H1 (cell line): ENCODE measurements at regions not wholly inside any gene's neighbourhood (a gene's known extent, or its start where the extent isn't known, plus 50 kb on each side); places are given as distances from the start of the nearest gene placed in this dataset.

Source experiments
- CTCF ChIA-PET: fragments of 300-600 bp; sonication (Branson Sonifier 250); formaldehyde crosslinking; loops from one replicate; lab custom pipeline; 2021; ENCODE audit not compliant: partially characterized antibody; lab: Charles Lee
- POLR2A ChIA-PET: fragments of 300-600 bp; sonication (Branson Sonifier 250); formaldehyde crosslinking; loops from one replicate; lab custom pipeline; 2021; ENCODE audit warnings: inconsistent platforms; ENCODE audit not compliant: partially characterized antibody; lab: Charles Lee
- DNase-seq, 2 experiments: peaks; one replicate each; pipeline versions ENCODE4 v3.0.0 to v3.0.0-alpha.2; 2010 to 2022; ENCODE audit warnings: low spot score in 2 of 2, low read depth in 1 of 2, mixed read lengths in 1 of 2
- FAIRE-seq: peaks from 2 replicates; lab custom pipeline; 2011; peaks lifted over from hg19 to GRCh38; lab: Jason Lieb, UNC
- H2AFZ ChIP-seq: 2 replicates; pipeline ENCODE4 v1.8.1; 2012; ENCODE audit warnings: low read length, inconsistent platforms
- H2AK5ac ChIP-seq: 2 replicates; pipeline ENCODE4 v1.6.1; 2013; ENCODE audit warnings: low read depth, low read length
- H2BK120ac ChIP-seq: replicated peaks from 2 replicates; pipeline ENCODE3; 2013; ENCODE audit warnings: low read depth, low read length, inconsistent platforms
- H2BK12ac ChIP-seq: 2 replicates; pipeline ENCODE4 v1.6.1; 2013; ENCODE audit warnings: low read depth, low read length
- H2BK15ac ChIP-seq: 2 replicates; pipeline ENCODE4 v1.6.1; 2013; ENCODE audit warnings: low read length
- H2BK20ac ChIP-seq: 2 replicates; pipeline ENCODE4 v1.6.1; 2013; ENCODE audit warnings: low read length
- H2BK5ac ChIP-seq: 2 replicates; pipeline ENCODE4 v1.6.1; 2013; ENCODE audit warnings: low read depth, low read length
- H3K14ac ChIP-seq: 2 replicates; pipeline ENCODE4 v1.6.1; 2013; ENCODE audit warnings: inconsistent platforms; ENCODE audit not compliant: insufficient read length
- H3K18ac ChIP-seq: 2 replicates; pipeline ENCODE4 v1.6.1; 2013; ENCODE audit warnings: low read length; ENCODE audit errors: extremely low read depth
- H3K23ac ChIP-seq: 2 replicates; pipeline ENCODE4 v1.6.1; 2013; ENCODE audit warnings: inconsistent platforms; ENCODE audit not compliant: insufficient read length
- H3K23me2 ChIP-seq: 2 replicates; pipeline ENCODE4 v1.6.1; 2013; ENCODE audit warnings: low read depth, low read length
- H3K27ac ChIP-seq: 2 replicates; pipeline ENCODE4 v1.6.1; 2011; ENCODE audit warnings: low read depth, low read length, inconsistent platforms
- H3K27me3 ChIP-seq, 4 experiments: replicated peaks in 1 of 4; 1 replicate in 1 of 4; 2 replicates in 3 of 4; pipeline versions ENCODE4 v1.6.1 to v1.8.1; 2011 to 2013; ENCODE audit warnings: low read length in 3 of 4, mild to moderate bottlenecking in 3 of 4, inconsistent platforms in 2 of 4, mixed read lengths in 2 of 4, moderate library complexity in 1 of 4; ENCODE audit not compliant: control insufficient read depth in 3 of 4, insufficient read depth in 3 of 4; ENCODE audit errors: extremely low read depth in 1 of 4
- H3K36me3 ChIP-seq, 4 experiments: 2 replicates each; pipeline versions ENCODE4 v1.6.1 to v1.8.1; 2011 to 2013; ENCODE audit warnings: mild to moderate bottlenecking in 4 of 4, low read length in 3 of 4, moderate library complexity in 2 of 4, control low read depth in 1 of 4, inconsistent platforms in 1 of 4; ENCODE audit not compliant: insufficient read depth in 4 of 4, control insufficient read depth in 2 of 4
- H3K4ac ChIP-seq: replicated peaks from 2 replicates; pipeline ENCODE3; 2013; ENCODE audit warnings: low read length, low read depth, mixed read lengths, inconsistent platforms; ENCODE audit not compliant: insufficient read length
- H3K4me1 ChIP-seq, 4 experiments: replicated peaks in 1 of 4; 1 replicate in 1 of 4; 2 replicates in 3 of 4; pipeline versions ENCODE4 v1.6.1 to v1.8.1; 2011 to 2013; ENCODE audit warnings: low read length in 3 of 4, inconsistent platforms in 2 of 4, mixed read lengths in 1 of 4; ENCODE audit not compliant: insufficient read depth in 4 of 4, control insufficient read depth in 3 of 4
- H3K4me2 ChIP-seq, 2 experiments: 2 replicates each; pipeline versions ENCODE4 v1.6.1 to v1.8.1; 2011 to 2013; ENCODE audit warnings: low read depth in 2 of 2, low read length in 2 of 2, control low read depth in 1 of 2, inconsistent platforms in 1 of 2, mild to moderate bottlenecking in 1 of 2; ENCODE audit not compliant: insufficient read depth in 1 of 2
- H3K4me3 ChIP-seq, 4 experiments: fragments of 200-600, 300-600 bp in 1 of 4; sonication (generic), shearing (Covaris generic), sonication (Bioruptor Twin) in 1 of 4; 2 replicates each; pipeline versions ENCODE4 v1.5.1 to v1.8.1; 2011 to 2016; ENCODE audit warnings: low read length in 4 of 4, low read depth in 3 of 4, control low read depth in 2 of 4, inconsistent platforms in 2 of 4, mild to moderate bottlenecking in 2 of 4, mixed read lengths in 1 of 4, moderate library complexity in 1 of 4; ENCODE audit not compliant: insufficient read depth in 2 of 4; ENCODE audit errors: extremely low read depth in 1 of 4
- H3K56ac ChIP-seq: replicated peaks from 2 replicates; pipeline ENCODE3; 2013; ENCODE audit warnings: low read depth, mild to moderate bottlenecking, mixed read lengths, low read length, inconsistent platforms; ENCODE audit not compliant: insufficient read length
- H3K79me1 ChIP-seq: 2 replicates; pipeline ENCODE4 v1.6.1; 2013; ENCODE audit warnings: low read depth, low read length, control low read depth
- H3K79me2 ChIP-seq, 2 experiments: 2 replicates each; pipeline versions ENCODE4 v1.6.1 to v1.8.1; 2012 to 2013; ENCODE audit warnings: low read length in 2 of 2, mild to moderate bottlenecking in 2 of 2, inconsistent platforms in 1 of 2; ENCODE audit not compliant: insufficient read depth in 2 of 2, control insufficient read depth in 1 of 2
- H3K9ac ChIP-seq, 4 experiments: replicated peaks in 1 of 4; 1 replicate in 1 of 4; 2 replicates in 3 of 4; pipeline versions ENCODE4 v1.6.1 to v1.8.1; 2011 to 2013; ENCODE audit warnings: low read depth in 3 of 4, low read length in 3 of 4, control low read depth in 2 of 4, mild to moderate bottlenecking in 2 of 4, moderate library complexity in 2 of 4, inconsistent platforms in 1 of 4; ENCODE audit errors: extremely low read depth in 1 of 4
- H3K9me3 ChIP-seq, 2 experiments: 2 replicates each; pipeline versions ENCODE4 v1.6.1 to v1.8.1; 2012 to 2013; ENCODE audit warnings: mild to moderate bottlenecking in 2 of 2, moderate library complexity in 2 of 2, control low read depth in 1 of 2, inconsistent platforms in 1 of 2, low read depth in 1 of 2, low read length in 1 of 2, mixed read lengths in 1 of 2; ENCODE audit not compliant: insufficient read depth in 2 of 2
- H4K20me1 ChIP-seq, 2 experiments: replicated peaks in 1 of 2; 2 replicates each; pipeline versions ENCODE3 to v1.8.1; 2011 to 2013; ENCODE audit warnings: inconsistent platforms in 2 of 2, low read length in 2 of 2, mild to moderate bottlenecking in 1 of 2; ENCODE audit not compliant: insufficient read depth in 2 of 2, control insufficient read depth in 1 of 2
- H4K5ac ChIP-seq: 2 replicates; pipeline ENCODE4 v1.6.1; 2013; ENCODE audit warnings: low read length, low read depth, mixed read lengths, inconsistent platforms; ENCODE audit not compliant: insufficient read length
- H4K8ac ChIP-seq: 2 replicates; pipeline ENCODE4 v1.8.0; 2013; ENCODE audit warnings: mild to moderate bottlenecking, moderate library complexity, low read length, inconsistent platforms; ENCODE audit not compliant: insufficient read depth; ENCODE audit errors: extremely low read depth
- H4K91ac ChIP-seq: replicated peaks from 2 replicates; pipeline ENCODE3; 2013; ENCODE audit warnings: low read length, mixed read lengths, inconsistent platforms; ENCODE audit not compliant: insufficient read length
- GABPA ChIP-seq: IDR thresholded peaks from 2 replicates; pipeline ENCODE4 v1.6.1; 2011; ENCODE audit warnings: mild to moderate bottlenecking, low read length, moderate library complexity, borderline replicate concordance; ENCODE audit not compliant: insufficient read depth
- KDM4A ChIP-seq: IDR thresholded peaks from one replicate; pipeline ENCODE4 v1.7.1; 2012; ENCODE audit warnings: low read depth, mild to moderate bottlenecking, moderate library complexity, low read length, inconsistent platforms; ENCODE audit not compliant: severe bottlenecking
- WGBS, 2 experiments: shearing (Covaris generic) in 1 of 2; methylation state at CpG; one replicate each; pipeline versions ENCODE4 v1.1.6 to v1.1.7; 2013 to 2015; ENCODE audit warnings: low lambda C conversion rate in 2 of 2, mixed read lengths in 2 of 2, inconsistent platforms in 1 of 2, low coverage in 1 of 2, missing lambda C conversion rate in 1 of 2; ENCODE audit not compliant: insufficient replicate concordance in 2 of 2, insufficient coverage in 1 of 2, insufficient read length in 1 of 2; ENCODE audit errors: extremely low coverage in 1 of 2, missing lambda C conversion rate in 1 of 2; 5-methylcytosine and 5-hydroxymethylcytosine counted together

DNA sequence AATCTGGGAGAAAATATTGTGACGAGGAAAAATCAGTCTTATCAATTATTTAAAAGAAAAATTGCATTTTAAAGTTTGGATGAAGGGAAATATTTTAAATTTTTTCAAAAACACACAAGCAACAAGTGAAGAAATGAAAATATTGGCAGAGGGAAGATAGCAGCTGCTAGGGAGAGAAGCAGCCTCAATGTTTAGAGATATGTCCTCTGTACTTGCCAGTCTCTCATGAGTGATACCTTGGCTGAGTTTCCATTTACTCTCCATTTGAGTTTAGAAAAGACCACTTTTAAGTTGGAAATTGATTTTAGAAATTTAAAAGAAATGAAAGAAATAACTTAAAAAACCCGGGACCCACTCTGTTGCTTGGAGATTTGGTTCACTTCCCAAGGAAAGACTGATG lies 88.6 kb upstream of the DBX1 start:
- no peak overlapping the region for H4K91ac ChIP-seq
- no peak overlapping the region for H2BK15ac ChIP-seq
- no peak overlapping the region for H2BK12ac ChIP-seq
- H4K5ac ChIP-seq, result no peak overlapping the region
- H2BK120ac ChIP-seq, result no peak overlapping the region
- no peak overlapping the region for H2BK20ac ChIP-seq
- H4K20me1 ChIP-seq, result no peaks in the 10 kb centered on the region
- H3K79me2 ChIP-seq, result no peaks in the 10 kb centered on the region
- no peak overlapping the region for H3K4ac ChIP-seq
- H3K4me2 ChIP-seq, result no peak overlapping the region
- no peak overlapping the region for H3K27ac ChIP-seq
- H2BK5ac ChIP-seq, result no peak overlapping the region
- H3K36me3 ChIP-seq, result no peaks in the 10 kb centered on the region
- no peaks in the 10 kb centered on the region for H3K23me2 ChIP-seq
- no peaks in the 10 kb centered on the region for H3K9me3 ChIP-seq
- H3K23ac ChIP-seq, result no peak overlapping the region
- H3K9ac ChIP-seq, result no peak overlapping the region
- TF ChIP-seq GABPA (no peak), KDM4A (no peak)
- no peak for DNase-seq
- WGBS, 2 experiments, result 94% methylated on average over 2 of the region's 2 CpGs; no CpG with 5 or more reads in 1 of the 2 experiments
- ChIA-PET CTCF (interaction anchor here (0.6 to 3.1 kb wide), 5 partner anchors 10 to 447 kb away, joined by 3 to 15 read pairs (median 4); no protein-coding TSS in a partner anchor), POLR2A (no interaction called here)
- H3K14ac ChIP-seq, result no peak overlapping the region
- no peak overlapping the region for H2AFZ ChIP-seq
- FAIRE-seq, result no peak
- no peaks in the 10 kb centered on the region for H3K79me1 ChIP-seq
- H3K18ac ChIP-seq, result no peak overlapping the region
- peaks cover 2 to 8% (median 5%) of the 10 kb centered on the region in 4 experiments; a peak in 4 of 7 replicates for H3K4me1 ChIP-seq
- H4K8ac ChIP-seq, result no peak overlapping the region
- H3K4me3 ChIP-seq, result no peak overlapping the region
- H3K27me3 ChIP-seq, result peaks cover 0 to 3% (median 2%) of the 10 kb centered on the region in 4 experiments; a peak in 2 of 7 replicates
- H2AK5ac ChIP-seq, result no peak overlapping the region
- H3K56ac ChIP-seq, result no peak overlapping the region
